AG04450 (cell line): ENCODE measurements at regions not wholly inside any gene's neighbourhood (a gene's known extent, or its start where the extent isn't known, plus 50 kb on each side); places are given as distances from the start of the nearest gene placed in this dataset.

ENCODE experiments used
- CTCF ChIA-PET: fragments of 300-600, 350-600 bp; formaldehyde crosslinking; extraction: SDS; loops from one replicate; lab custom pipeline; 2022; ENCODE audit warnings: antibody characterized with exemption, inconsistent platforms; lab: Charles Lee
- POLR2A ChIA-PET: fragments of 350-600 bp; formaldehyde crosslinking; extraction: SDS; loops from one replicate; lab custom pipeline; 2021; ENCODE audit warnings: antibody characterized with exemption, inconsistent platforms; lab: Yijun Ruan, JAX
- DNase-seq: peaks from one replicate; pipeline ENCODE4 v3.0.0-alpha.2; 2011; ENCODE audit warnings: low read depth, low spot score
- H3K27ac ChIP-seq: one replicate; pipeline ENCODE4 v1.5.1; 2012; ENCODE audit warnings: low read depth, low read length, control low read depth
- H3K27me3 ChIP-seq: one replicate; pipeline ENCODE4 v1.6.0; 2012; ENCODE audit warnings: low read length; ENCODE audit not compliant: control insufficient read depth, insufficient read depth
- H3K4me3 ChIP-seq: 2 replicates; pipeline ENCODE4 v1.5.1; 2011; ENCODE audit warnings: mild to moderate bottlenecking, low read depth, low read length, control low read depth
- H3K9me3 ChIP-seq: 2 replicates; pipeline ENCODE4 v1.5.1; 2012; ENCODE audit warnings: low read length; ENCODE audit not compliant: control insufficient read depth, insufficient read depth
- CTCF ChIP-seq: IDR thresholded peaks from 2 replicates; pipeline ENCODE4 v1.5.1; 2011; ENCODE audit warnings: low read depth, low read length, control low read depth, inconsistent platforms

- ChIA-PET POLR2A (no interaction called here), CTCF (no interaction called here)
- H3K4me3 ChIP-seq: no peak overlapping the region
- no peak for TF ChIP-seq CTCF
- H3K27me3 ChIP-seq: no peaks in the 10 kb centered on the region
- H3K27ac ChIP-seq: no peak overlapping the region
- DNase-seq: no peak
- peaks cover 3% of the 10 kb centered on the region; the same call in 1 of the 2 replicates for H3K9me3 ChIP-seq
These were observed 164.5 kb downstream of the IZUMO3 start for GRCh38 chr9:24381205-24381604.

- H3K9me3 ChIP-seq: peaks cover 26% of the 10 kb centered on the region
- no peak overlapping the region for H3K4me3 ChIP-seq
- H3K27me3 ChIP-seq: no peaks in the 10 kb centered on the region
- CTCF ChIA-PET: no interaction called here
- POLR2A ChIA-PET: no interaction called here
- TF ChIP-seq CTCF: no peak
- no peak overlapping the region for H3K27ac ChIP-seq
- no peak for DNase-seq
These were observed 186.7 kb downstream of the IZUMO3 start for GRCh38 chr9:24359046-24359445.

GRCh38 chr9:24351973-24352372 is 193.7 kb downstream of the IZUMO3 start:
- Histone ChIP-seq H3K4me3 (no peak overlapping the region), H3K27me3 (no peaks in the 10 kb centered on the region), H3K9me3 (peaks cover 6% of the 10 kb centered on the region), H3K27ac (no peak overlapping the region)
- ChIA-PET CTCF (no interaction called here), POLR2A (no interaction called here)
- no peak for TF ChIP-seq CTCF
- no peak for DNase-seq

- Histone ChIP-seq H3K27ac (no peak overlapping the region), H3K9me3 (no peaks in the 10 kb centered on the region; the same call in none of the 2 replicates), H3K27me3 (no peaks in the 10 kb centered on the region), H3K4me3 (no peak overlapping the region)
- no peak for DNase-seq
- ChIA-PET CTCF (no interaction called here), POLR2A (no interaction called here)
- no peak for TF ChIP-seq CTCF
These were observed 194.4 kb downstream of the IZUMO3 start for GRCh38 chr9:24351258-24351657.

GRCh38 chr9:24342457-24342856 is 203.2 kb downstream of the IZUMO3 start:
- TF ChIP-seq CTCF: no peak
- Histone ChIP-seq H3K27me3 (no peaks in the 10 kb centered on the region), H3K27ac (no peak overlapping the region), H3K4me3 (no peak overlapping the region), H3K9me3 (peaks cover 3% of the 10 kb centered on the region; the same call in 1 of the 2 replicates)
- DNase-seq: no peak
- ChIA-PET CTCF (no interaction called here), POLR2A (no interaction called here)
